ENCODE measurements at regions not wholly inside any gene's neighbourhood (a gene's known extent, or its start where the extent isn't known, plus 50 kb on each side); places are given as distances from the start of the nearest gene placed in this dataset.

DNA sequence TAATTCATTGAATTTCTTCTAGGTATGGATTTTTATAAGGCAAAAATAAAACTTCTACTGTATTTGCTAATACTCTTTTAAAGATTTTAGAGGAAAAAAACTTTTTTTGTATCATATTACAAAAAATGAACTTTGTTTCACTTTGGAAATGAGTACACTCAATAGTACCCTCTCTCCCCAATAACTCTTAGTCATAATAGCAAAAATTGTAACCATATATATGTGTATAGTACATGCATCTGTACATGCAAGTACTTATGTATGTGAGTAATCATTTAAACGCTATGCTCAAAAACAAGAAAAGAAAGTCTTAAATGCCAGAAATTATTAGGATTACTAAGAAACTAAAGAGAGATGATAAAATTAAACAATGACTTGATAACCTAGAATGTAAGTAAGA is 95.9 kb upstream of the HGF start:
- TF ChIP-seq POLR2A (IDR thresholded peaks at IDR 0.05) = no peak
- TF ChIP-seq POLR2AphosphoS5 (IDR thresholded peaks at IDR 0.05) = no peak
- TF ChIP-seq, protein P1, sequence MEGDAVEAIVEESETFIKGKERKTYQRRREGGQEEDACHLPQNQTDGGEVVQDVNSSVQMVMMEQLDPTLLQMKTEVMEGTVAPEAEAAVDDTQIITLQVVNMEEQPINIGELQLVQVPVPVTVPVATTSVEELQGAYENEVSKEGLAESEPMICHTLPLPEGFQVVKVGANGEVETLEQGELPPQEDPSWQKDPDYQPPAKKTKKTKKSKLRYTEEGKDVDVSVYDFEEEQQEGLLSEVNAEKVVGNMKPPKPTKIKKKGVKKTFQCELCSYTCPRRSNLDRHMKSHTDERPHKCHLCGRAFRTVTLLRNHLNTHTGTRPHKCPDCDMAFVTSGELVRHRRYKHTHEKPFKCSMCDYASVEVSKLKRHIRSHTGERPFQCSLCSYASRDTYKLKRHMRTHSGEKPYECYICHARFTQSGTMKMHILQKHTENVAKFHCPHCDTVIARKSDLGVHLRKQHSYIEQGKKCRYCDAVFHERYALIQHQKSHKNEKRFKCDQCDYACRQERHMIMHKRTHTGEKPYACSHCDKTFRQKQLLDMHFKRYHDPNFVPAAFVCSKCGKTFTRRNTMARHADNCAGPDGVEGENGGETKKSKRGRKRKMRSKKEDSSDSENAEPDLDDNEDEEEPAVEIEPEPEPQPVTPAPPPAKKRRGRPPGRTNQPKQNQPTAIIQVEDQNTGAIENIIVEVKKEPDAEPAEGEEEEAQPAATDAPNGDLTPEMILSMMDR (IDR thresholded peaks at IDR 0.05) = no peak
- no peak for TF ChIP-seq EP300 (IDR thresholded peaks at IDR 0.05)

All from suprapubic skin (tissue), 4 donors.